ENCODE measurements at regions not wholly inside any gene's neighbourhood (a gene's known extent, or its start where the extent isn't known, plus 50 kb on each side); places are given as distances from the start of the nearest gene placed in this dataset.

DNA sequence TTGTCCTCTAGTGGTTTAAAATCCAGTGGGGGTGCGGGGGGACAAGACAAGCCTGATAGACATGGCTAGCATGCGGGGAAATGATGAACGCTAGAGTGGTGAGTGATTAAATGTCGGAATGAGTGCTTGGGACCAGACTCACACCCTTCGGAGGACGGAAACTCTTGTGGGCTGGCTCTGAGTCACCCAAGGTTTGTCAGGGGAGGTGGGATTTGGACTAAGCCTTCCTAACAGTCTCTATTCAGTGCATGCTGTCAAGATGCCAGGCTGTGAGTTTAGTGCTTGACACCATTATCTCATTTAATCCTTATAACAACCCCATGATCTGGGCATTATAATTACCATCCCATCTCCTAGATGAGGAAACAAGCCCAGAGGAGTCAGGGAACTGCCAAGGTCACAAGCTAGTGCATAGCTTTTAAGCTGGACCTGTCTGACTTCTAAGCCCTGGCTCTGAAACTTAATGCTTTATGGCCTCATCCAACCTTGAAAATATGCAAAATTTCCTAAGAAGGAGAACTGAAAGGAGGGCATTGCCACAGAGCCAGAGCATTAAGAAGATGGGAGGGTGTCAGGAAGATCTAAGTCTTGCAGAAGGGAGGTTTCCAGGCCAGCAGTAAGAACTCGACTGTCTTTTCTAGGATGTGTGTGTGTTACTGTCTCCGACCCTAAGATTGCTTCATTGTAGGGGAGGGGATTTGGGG, 168.7 kb upstream of the LRFN2 start:
- 86% methylated on average over 8 of the region's 8 CpGs; no CpG with 5 or more reads in 1 of the 2 experiments for WGBS, 2 experiments (ENCODE audit: extremely low coverage in 1 of 2, insufficient coverage in 1 of 2, insufficient read length in 1 of 2, insufficient replicate concordance in 2 of 2, low coverage in 1 of 2, low lambda C conversion rate in 2 of 2, missing lambda C conversion rate in 1 of 2)
- Histone ChIP-seq H4K8ac (ENCODE audit: extremely low read depth, insufficient read depth, low read length) (no peak overlapping the region), H3K23ac (ENCODE audit: insufficient read length) (no peak overlapping the region), H3K18ac (ENCODE audit: extremely low read depth, low read length) (no peak overlapping the region), H3K4me2 (ENCODE audit: insufficient read depth in 1 of 2, low read depth in 2 of 2, low read length in 2 of 2) (peak overlapping the region in 1 of 2 experiments; percentile 62; a peak in 1 of 4 replicates), H3K4ac (replicated peaks; ENCODE audit: insufficient read length, low read depth, low read length) (no peak overlapping the region), H2AFZ (ENCODE audit: low read length) (no peak overlapping the region; the same call in 1 of the 2 replicates), H3K4me1 (replicated peaks in 1 of 4; ENCODE audit: control insufficient read depth in 3 of 4, insufficient read depth in 4 of 4, low read length in 3 of 4) (peaks cover 0 to 10% (median 7%) of the 10 kb centered on the region in 4 experiments; a peak in 6 of 7 replicates), H3K4me3 (ENCODE audit: extremely low read depth in 1 of 4, insufficient read depth in 2 of 4, low read depth in 3 of 4, low read length in 4 of 4) (no peak overlapping the region), H2BK20ac (ENCODE audit: low read length) (no peak overlapping the region), H4K91ac (replicated peaks; ENCODE audit: insufficient read length, low read length) (no peak overlapping the region), H4K5ac (ENCODE audit: insufficient read length, low read depth, low read length) (no peak overlapping the region), H3K79me2 (ENCODE audit: control insufficient read depth in 1 of 2, insufficient read depth in 2 of 2, low read length in 2 of 2) (no peaks in the 10 kb centered on the region), H2BK12ac (ENCODE audit: low read depth, low read length) (no peak overlapping the region), H2BK15ac (ENCODE audit: low read length) (no peak overlapping the region), H4K20me1 (replicated peaks in 1 of 2; ENCODE audit: control insufficient read depth in 1 of 2, insufficient read depth in 2 of 2, low read length in 2 of 2) (no peaks in the 10 kb centered on the region), H3K27ac (ENCODE audit: low read depth, low read length) (no peak overlapping the region), H3K56ac (replicated peaks; ENCODE audit: insufficient read length, low read depth, low read length) (no peak overlapping the region), H2AK5ac (ENCODE audit: low read depth, low read length) (no peak overlapping the region), H2BK120ac (replicated peaks; ENCODE audit: low read depth, low read length) (no peak overlapping the region), H3K9ac (replicated peaks in 1 of 4; ENCODE audit: extremely low read depth in 1 of 4, low read depth in 3 of 4, low read length in 3 of 4) (no peak overlapping the region), H3K23me2 (ENCODE audit: low read depth, low read length) (peaks cover 5% of the 10 kb centered on the region; the same call in 1 of the 2 replicates), H3K27me3 (replicated peaks in 1 of 4; ENCODE audit: control insufficient read depth in 3 of 4, extremely low read depth in 1 of 4, insufficient read depth in 3 of 4, low read length in 3 of 4) (peaks cover 1 to 39% (median 24%) of the 10 kb centered on the region in 4 experiments; a peak in 6 of 7 replicates), H3K14ac (ENCODE audit: insufficient read length) (no peak overlapping the region), H3K36me3 (ENCODE audit: control insufficient read depth in 2 of 4, insufficient read depth in 4 of 4, low read length in 3 of 4) (no peaks in the 10 kb centered on the region), H2BK5ac (ENCODE audit: low read depth, low read length) (no peak overlapping the region), H3K9me3 (ENCODE audit: insufficient read depth in 2 of 2, low read depth in 1 of 2, low read length in 1 of 2) (no peaks in the 10 kb centered on the region), H3K79me1 (ENCODE audit: low read depth, low read length) (no peaks in the 10 kb centered on the region)
- FAIRE-seq (no peak), DNase-seq (ENCODE audit: low read depth in 1 of 2, low spot score in 2 of 2) (no peak)
- POLR2A ChIA-PET (ENCODE audit: partially characterized antibody), result no interaction called here
- CTCF ChIA-PET (ENCODE audit: partially characterized antibody), result no interaction called here
- TF ChIP-seq SAP30 (IDR thresholded peaks at IDR 0.05; ENCODE audit: insufficient read depth, insufficient replicate concordance, low read length) (no peak), GTF2F1 (IDR thresholded peaks at IDR 0.05; ENCODE audit: borderline replicate concordance, low read depth, low read length) (no peak), KDM4A (IDR thresholded peaks at IDR 0.05; ENCODE audit: low read depth, low read length, severe bottlenecking) (no peak), PHF8 (conservative IDR thresholded peaks at IDR 0.05; ENCODE audit: low read depth, low read length) (no peak), SIX5 (IDR thresholded peaks at IDR 0.05; ENCODE audit: low read depth, low read length) (no peak), ASH2L (IDR thresholded peaks at IDR 0.05; ENCODE audit: low read length) (no peak), CHD2 (IDR thresholded peaks at IDR 0.05; ENCODE audit: low read length) (no peak), SP2 (IDR thresholded peaks at IDR 0.05; ENCODE audit: low read length) (no peak), TEAD4 (IDR thresholded peaks at IDR 0.05; ENCODE audit: low read depth, low read length) (no peak), EP300 (IDR thresholded peaks at IDR 0.05; ENCODE audit: borderline replicate concordance in 1 of 2, low read depth in 2 of 2, low read length in 2 of 2) (no peak), RBBP5 (IDR thresholded peaks at IDR 0.05; ENCODE audit: borderline replicate concordance, low read depth, low read length) (no peak), RAD21 (IDR thresholded peaks at IDR 0.05 in 1 of 2, conservative IDR thresholded peaks at IDR 0.05 in 1 of 2; ENCODE audit: low read depth in 2 of 2, low read length in 2 of 2) (no peak), FOSL1 (IDR thresholded peaks at IDR 0.05; ENCODE audit: insufficient read depth, low read depth, low read length) (no peak)
